ENCODE measurements at regions not wholly inside any gene's neighbourhood (a gene's known extent, or its start where the extent isn't known, plus 50 kb on each side); places are given as distances from the start of the nearest gene placed in this dataset.
A peak's percentile ranks its signal among the peaks of the same experiment; 100 is the strongest.

DNA sequence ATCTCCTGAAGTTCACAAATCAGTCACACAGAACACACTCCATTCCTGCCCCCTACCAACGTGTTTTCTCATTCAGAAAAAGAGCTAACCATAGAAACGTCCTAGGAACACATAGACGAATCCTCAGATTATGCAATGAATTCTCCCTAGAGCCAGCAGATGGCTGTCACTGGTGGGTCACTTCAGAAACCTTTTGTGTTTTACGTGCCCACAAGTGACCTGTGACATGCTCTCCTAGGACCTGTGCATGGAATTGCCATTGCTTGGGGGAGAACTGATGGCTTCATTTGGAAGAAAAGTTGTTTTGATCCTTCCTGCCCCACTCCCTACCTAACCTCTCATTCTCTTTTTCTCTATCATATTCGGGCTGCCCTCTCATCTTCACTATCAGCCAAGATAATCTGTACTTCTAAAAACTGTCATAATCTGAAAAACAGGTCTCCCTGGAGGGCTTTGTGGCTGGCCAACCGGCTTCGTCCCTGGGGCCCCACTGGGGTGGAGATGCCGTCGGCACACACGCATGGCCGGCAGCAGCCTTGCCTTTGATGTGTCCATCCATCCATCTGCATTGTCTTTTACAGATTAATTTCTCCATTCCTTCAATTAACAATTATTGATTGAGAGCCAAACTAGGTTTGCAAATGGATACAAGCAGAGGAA lies 144.1 kb upstream of the SERP2 start:
- DNase-seq, result no peak

- no peak for DNase-seq
These were observed 143.6 kb upstream of the SERP2 start for GRCh38 chr13:44230071-44230470.

DNA sequence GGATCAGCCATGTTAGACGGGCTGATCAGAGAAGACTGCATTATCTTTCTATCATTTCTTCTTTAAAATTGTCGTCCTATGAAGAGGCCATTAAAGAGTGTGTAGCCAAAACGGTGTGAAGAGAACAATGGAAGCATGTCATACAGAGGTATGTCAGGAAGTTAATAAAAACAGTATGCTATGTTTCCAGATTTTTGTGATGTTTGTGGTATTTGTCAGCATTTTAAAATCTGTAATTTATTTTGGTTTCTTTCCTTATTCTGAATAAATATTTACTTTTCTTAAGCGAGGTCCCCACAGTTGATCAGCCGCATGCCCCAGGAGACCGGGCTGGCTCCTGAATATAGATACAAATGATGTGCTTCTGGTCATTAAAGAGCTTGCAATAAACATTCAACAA lies 142.9 kb upstream of the SERP2 start:
- DNase-seq, result no peak

DNA sequence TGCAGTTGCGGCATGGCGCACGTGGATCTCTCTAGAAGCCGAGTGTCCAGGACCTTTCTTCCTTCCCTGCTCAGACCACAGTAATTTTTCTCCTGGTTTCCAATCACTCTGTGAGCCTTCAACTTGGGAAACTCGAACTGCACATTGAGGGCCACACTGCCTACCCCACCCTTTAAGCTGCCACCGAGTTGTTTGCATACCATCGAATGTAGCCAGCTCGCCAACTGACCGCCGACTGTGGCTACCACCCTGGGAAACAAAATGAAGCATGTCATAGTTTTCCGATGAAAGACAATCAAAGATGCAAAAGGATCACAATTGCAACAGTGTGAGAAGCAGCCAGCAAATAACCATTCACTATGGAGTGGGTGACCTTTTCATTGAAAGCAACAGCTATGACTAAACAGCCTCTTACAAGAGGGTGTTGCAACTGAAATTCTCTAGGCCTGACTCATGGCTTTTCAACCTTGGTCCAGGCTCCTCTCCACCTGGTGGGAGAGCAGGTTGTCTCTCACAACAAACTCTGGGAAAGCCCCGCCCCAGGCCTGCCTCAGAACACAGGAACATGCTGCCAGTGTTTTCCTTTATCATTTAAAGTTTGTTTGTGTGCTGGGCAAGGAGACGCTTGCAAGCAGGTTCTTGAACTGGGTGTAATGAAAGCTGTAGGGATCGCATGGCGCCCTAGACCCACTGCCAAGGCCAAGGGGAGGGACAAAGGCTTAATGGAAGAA lies 141.7 kb upstream of the SERP2 start:
- peak; percentile 80 for DNase-seq

- DNase-seq, result peak; percentile 40
These were observed 140.8 kb upstream of the SERP2 start for GRCh38 chr13:44232774-44233173.

GRCh38 chr13:44234566-44234965 lies 139.1 kb upstream of the SERP2 start:
- DNase-seq, result no peak

DNA sequence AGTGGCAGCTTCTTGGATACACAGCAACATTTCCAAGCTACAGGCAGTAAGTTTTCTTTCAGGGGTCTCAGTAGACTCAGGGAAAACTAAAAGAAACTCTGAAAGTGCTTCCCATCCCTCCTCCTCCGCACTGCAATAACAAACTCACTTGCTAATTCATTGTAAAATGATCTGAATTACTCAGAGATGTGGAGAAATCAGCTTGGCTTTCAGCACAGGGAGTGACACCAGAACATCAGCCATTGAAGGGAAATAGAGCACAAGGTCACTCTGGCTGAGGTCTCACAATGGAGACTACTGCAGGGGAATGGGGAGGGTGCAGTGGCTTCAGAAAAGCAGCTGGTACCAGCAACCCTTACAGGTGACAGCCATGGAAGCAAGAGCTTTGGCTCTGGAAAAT lies 137.3 kb upstream of the SERP2 start:
- DNase-seq, result peak; percentile 87

GRCh38 chr13:44236801-44237207 lies 136.8 kb upstream of the SERP2 start:
- DNase-seq, result peak; percentile 62

DNA sequence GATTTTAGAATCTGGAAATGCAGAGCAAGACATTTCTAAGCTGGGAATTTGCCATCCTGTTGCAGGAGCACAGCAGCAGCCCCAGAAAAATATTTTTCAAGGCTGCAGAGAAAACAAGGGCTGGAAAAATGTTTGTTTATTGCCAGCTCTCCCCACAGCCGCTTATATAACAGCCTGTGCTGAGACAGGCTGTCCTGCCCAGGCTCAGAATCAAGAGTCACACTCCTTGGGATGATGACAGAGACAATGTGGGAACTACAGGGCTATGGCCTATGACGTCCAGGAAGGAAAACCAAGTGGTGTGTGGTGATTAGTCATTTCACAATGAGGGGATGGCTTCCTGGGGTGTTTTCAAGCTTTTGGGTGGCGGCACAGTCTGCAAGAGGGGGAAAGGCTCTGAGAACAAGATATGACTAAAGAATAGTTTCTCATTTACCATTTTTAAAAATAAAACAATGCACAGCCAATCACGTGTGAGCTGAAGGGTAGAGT lies 136.3 kb upstream of the SERP2 start:
- DNase-seq, result peak; percentile 98

DNA sequence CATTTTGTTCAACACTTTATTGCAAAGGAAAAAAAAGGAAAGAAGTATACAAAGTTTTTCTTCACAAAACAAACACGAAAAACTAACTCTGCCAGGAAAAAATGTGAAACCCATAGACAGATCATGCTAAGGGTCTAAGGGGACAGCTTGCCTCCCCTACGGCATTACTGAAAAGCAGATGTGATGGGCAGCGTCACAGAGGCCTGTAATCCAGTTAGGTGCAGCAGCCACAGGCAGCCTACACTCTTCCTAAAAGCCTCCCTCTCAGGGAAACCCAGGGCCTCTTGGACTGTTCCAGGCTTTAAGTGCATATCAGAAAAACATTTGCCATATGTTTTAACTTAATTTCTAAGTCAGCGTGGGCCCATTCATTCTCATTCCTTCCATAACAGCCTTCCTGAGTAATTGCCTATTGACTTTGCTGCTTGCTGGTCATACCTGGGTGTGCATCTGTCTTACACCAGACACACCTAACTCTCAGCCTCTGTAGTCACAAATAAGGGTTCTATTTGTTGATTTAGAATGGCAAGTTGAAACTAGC lies 135.7 kb upstream of the SERP2 start:
- no peak for DNase-seq

DNA sequence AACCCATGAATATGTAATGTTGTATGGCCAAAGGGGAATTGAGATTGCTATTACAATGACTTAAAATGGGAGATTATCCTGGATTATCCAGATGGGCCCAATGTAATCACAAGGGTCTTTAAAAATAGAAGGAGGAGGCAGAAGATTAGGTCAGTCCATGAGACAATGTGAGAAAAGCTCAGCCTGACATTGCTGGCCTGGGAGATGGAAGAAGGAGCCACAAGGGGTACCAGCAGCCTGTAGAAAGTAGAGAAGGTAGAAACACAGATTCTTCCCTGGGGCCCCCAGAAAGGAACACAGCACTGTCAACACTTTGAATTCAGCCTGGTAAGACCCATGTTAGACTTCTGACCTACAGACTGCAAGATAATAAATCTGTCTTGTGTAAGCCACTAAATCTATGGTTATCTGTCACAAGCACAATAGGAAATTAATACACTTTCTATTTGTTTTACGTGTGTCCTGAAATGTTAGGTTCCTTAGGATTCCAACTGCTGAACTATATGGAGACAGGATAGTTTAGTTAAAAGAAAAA lies 132.9 kb upstream of the SERP2 start:
- no peak for DNase-seq

GRCh38 chr13:44241638-44242037 lies 132.0 kb upstream of the SERP2 start:
- DNase-seq, result no peak

- no peak for DNase-seq
These were observed 130.9 kb upstream of the SERP2 start for GRCh38 chr13:44242766-44243165.

DNA sequence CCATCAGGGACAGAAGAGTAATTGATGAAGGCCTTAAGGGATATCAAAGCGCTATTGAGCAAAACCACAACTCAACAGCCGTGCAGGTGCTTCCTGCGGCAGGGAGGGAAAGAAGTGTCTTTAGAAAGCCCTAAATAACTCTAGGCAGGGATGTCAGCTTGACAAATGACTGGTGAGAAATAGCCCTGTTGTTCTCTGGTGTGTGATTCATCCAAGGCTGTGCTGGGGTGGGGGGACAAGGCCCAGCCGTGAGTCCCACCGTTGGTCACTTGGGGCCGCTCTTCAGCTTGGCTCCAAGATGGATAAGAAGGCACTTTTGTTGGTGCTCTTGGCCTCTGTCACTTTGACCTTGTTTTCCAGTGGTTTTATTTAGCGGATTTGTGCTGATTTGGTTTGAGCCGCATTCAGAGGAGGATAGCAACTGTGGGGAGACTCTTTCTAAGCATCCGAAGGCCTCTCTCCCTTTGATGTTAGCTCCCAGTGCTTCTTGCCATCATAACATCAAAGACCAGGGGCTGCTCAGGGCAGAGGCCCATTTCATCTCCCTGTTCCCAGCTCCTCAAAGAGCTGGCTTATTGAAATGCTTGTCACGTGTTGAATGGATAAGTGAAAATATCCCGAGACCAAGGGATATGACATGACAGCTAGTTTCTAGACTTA lies 130.3 kb upstream of the SERP2 start:
- DNase-seq, result peak; percentile 80

- DNase-seq, result peak; percentile 20
These were observed 129.3 kb upstream of the SERP2 start for GRCh38 chr13:44244288-44244687.

DNA sequence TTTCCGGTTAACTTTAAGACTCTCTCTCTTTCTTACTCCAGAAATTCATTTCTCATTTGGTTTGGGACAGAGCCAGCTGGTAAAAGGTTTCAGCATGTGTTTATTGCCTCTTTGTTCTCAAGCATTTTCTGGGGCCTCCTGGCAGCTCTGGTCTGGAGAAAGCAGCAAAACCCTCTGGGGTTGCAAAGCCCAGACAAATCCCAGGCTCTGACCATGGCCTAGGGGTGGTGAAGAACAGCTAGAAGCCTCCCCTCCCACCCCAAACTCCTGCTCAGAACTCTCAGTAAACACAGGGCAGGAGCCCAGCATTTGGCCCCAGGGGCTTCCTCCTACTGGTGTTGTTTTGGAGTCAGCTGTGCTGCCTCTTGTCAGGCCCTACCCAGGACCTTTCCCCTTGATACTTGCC lies 124.2 kb upstream of the SERP2 start:
- DNase-seq, result no peak

- no peak for DNase-seq
These were observed 120.7 kb upstream of the SERP2 start for GRCh38 chr13:44252938-44253337.

GRCh38 chr13:44255771-44256364 lies 117.8 kb upstream of the SERP2 start:
- DNase-seq, result no peak

GRCh38 chr13:44257796-44258195 lies 115.8 kb upstream of the SERP2 start:
- DNase-seq, result no peak

- peak; percentile 98 for DNase-seq
These were observed 114.3 kb upstream of the SERP2 start for GRCh38 chr13:44259045-44260027.

GRCh38 chr13:44260336-44260735 lies 113.3 kb upstream of the SERP2 start:
- DNase-seq, result no peak

Data from inflammatory macrophage treated with lipopolysaccharide for 4 hours (primary cell).